Activated CD8-positive, alpha-beta T cell treated with anti-CD3 and anti-CD28 coated beads for 36 hours (primary cell): ENCODE measurements at regions not wholly inside any gene's neighbourhood (a gene's known extent, or its start where the extent isn't known, plus 50 kb on each side); places are given as distances from the start of the nearest gene placed in this dataset.
A peak's percentile ranks its signal among the peaks of the same experiment; 100 is the strongest.

ENCODE experiments used
- ATAC-seq: fragments of 200-7000 bp; cut with Tn5 transposase; one replicate; pipeline ENCODE4 v1.10.0; 2021; ENCODE audit warnings: mild to moderate bottlenecking, moderate library complexity
- CTCF ChIA-PET: fragments of 350-600 bp; sonication (Branson Sonifier 250); formaldehyde crosslinking; loops from one replicate; lab custom pipeline; 2021; ENCODE audit warnings: antibody characterized with exemption; lab: Charles Lee
- POLR2A ChIA-PET: fragments of 350-600 bp; sonication (Branson Sonifier 250); formaldehyde crosslinking; loops from one replicate; lab custom pipeline; 2021; ENCODE audit warnings: antibody characterized with exemption; lab: Charles Lee
- DNase-seq: peaks from one replicate; pipeline ENCODE4 v3.0.0-alpha.2; 2020
- H3K27ac Mint-ChIP-seq: one replicate; pipeline ENCODE4 v1.8.0; 2021; ENCODE audit warnings: mild to moderate bottlenecking, mixed read lengths
- H3K27me3 Mint-ChIP-seq: one replicate; pipeline ENCODE4 v1.8.0; 2021; ENCODE audit warnings: mixed read lengths
- H3K36me3 Mint-ChIP-seq: one replicate; pipeline ENCODE4 v1.8.0; 2021; ENCODE audit warnings: low read depth, mixed read lengths
- H3K4me1 Mint-ChIP-seq: one replicate; pipeline ENCODE4 v1.8.0; 2021; ENCODE audit warnings: low read depth, mixed read lengths
- H3K4me3 Mint-ChIP-seq: one replicate; pipeline ENCODE4 v1.8.0; 2021; ENCODE audit warnings: mild to moderate bottlenecking, moderate library complexity, mixed read lengths
- H3K9me3 Mint-ChIP-seq: one replicate; pipeline ENCODE4 v1.8.0; 2021; ENCODE audit warnings: mixed read lengths
- CTCF ChIP-seq: fragments of 200-600 bp; IDR thresholded peaks from one replicate; pipeline ENCODE4 v1.8.0; 2022; ENCODE audit warnings: antibody characterized with exemption, mild to moderate bottlenecking
- intact Hi-C: fragments of 100-400 bp; cut with micrococcal nuclease; formaldehyde crosslinking; loops from one replicate; pipeline ENCODE4 v1.10.0; 2022

GRCh38 chr22:48084041-48084728 lies 1321.7 kb downstream of the TBC1D22A start:
- intact Hi-C loops, result no loop called here
- ChIA-PET POLR2A (interaction anchor here (0.7 kb wide), 1 partner anchor 1601 kb away, joined by 3 read pairs; no protein-coding TSS in a partner anchor), CTCF (no interaction called here)
- peak; percentile 12 for DNase-seq
- Mint-ChIP-seq H3K27me3 (peaks cover 16% of the 10 kb centered on the region), H3K4me1 (peaks cover 16% of the 10 kb centered on the region), H3K27ac (no peak overlapping the region), H3K9me3 (no peaks in the 10 kb centered on the region), H3K4me3 (no peak overlapping the region), H3K36me3 (no peaks in the 10 kb centered on the region)
- ATAC-seq, result no peak
- TF ChIP-seq CTCF, result no peak

GRCh38 chr22:48083502-48083901 lies 1321.1 kb downstream of the TBC1D22A start:
- no peak for DNase-seq
- Mint-ChIP-seq H3K4me1 (peaks cover 16% of the 10 kb centered on the region), H3K36me3 (no peaks in the 10 kb centered on the region), H3K27ac (no peak overlapping the region), H3K27me3 (peaks cover 20% of the 10 kb centered on the region), H3K4me3 (no peak overlapping the region), H3K9me3 (no peaks in the 10 kb centered on the region)
- no peak for TF ChIP-seq CTCF
- intact Hi-C loops, result no loop called here
- POLR2A ChIA-PET, result interaction anchor here (0.7 kb wide), 1 partner anchor 1602 kb away, joined by 3 read pairs; no protein-coding TSS in a partner anchor
- CTCF ChIA-PET, result no interaction called here
- ATAC-seq, result no peak

GRCh38 chr22:48082284-48082683 lies 1319.8 kb downstream of the TBC1D22A start:
- intact Hi-C loops, result no loop called here
- H3K4me1 Mint-ChIP-seq, result peaks cover 16% of the 10 kb centered on the region
- H3K4me3 Mint-ChIP-seq, result no peak overlapping the region
- no peaks in the 10 kb centered on the region for H3K36me3 Mint-ChIP-seq
- POLR2A ChIA-PET, result no interaction called here
- DNase-seq (no peak), ATAC-seq (no peak)
- TF ChIP-seq CTCF, result no peak
- H3K27me3 Mint-ChIP-seq, result peaks cover 30% of the 10 kb centered on the region
- H3K27ac Mint-ChIP-seq, result no peak overlapping the region
- no peaks in the 10 kb centered on the region for H3K9me3 Mint-ChIP-seq
- CTCF ChIA-PET, result no interaction called here

GRCh38 chr22:48081281-48081680 lies 1318.8 kb downstream of the TBC1D22A start:
- ATAC-seq, result no peak
- no peak for TF ChIP-seq CTCF
- Mint-ChIP-seq H3K4me3 (no peak overlapping the region), H3K9me3 (no peaks in the 10 kb centered on the region), H3K4me1 (peaks cover 16% of the 10 kb centered on the region), H3K36me3 (no peaks in the 10 kb centered on the region), H3K27ac (no peak overlapping the region), H3K27me3 (peaks cover 34% of the 10 kb centered on the region)
- DNase-seq, result no peak
- intact Hi-C loops, result no loop called here
- ChIA-PET POLR2A (no interaction called here), CTCF (no interaction called here)

GRCh38 chr22:48080316-48081165 lies 1318.1 kb downstream of the TBC1D22A start:
- POLR2A ChIA-PET, result no interaction called here
- no peak for TF ChIP-seq CTCF
- CTCF ChIA-PET, result no interaction called here
- ATAC-seq (no peak), DNase-seq (no peak)
- intact Hi-C loops, result no loop called here
- H3K4me3 Mint-ChIP-seq, result no peak overlapping the region
- no peaks in the 10 kb centered on the region for H3K36me3 Mint-ChIP-seq
- H3K9me3 Mint-ChIP-seq, result no peaks in the 10 kb centered on the region
- no peak overlapping the region for H3K27ac Mint-ChIP-seq
- H3K27me3 Mint-ChIP-seq, result peaks cover 34% of the 10 kb centered on the region
- peaks cover 16% of the 10 kb centered on the region for H3K4me1 Mint-ChIP-seq
